Loucy (cell line): ENCODE measurements at regions not wholly inside any gene's neighbourhood (a gene's known extent, or its start where the extent isn't known, plus 50 kb on each side); places are given as distances from the start of the nearest gene placed in this dataset.

Experiments used
- H2AFZ ChIP-seq: fragments of 200-600 bp; sonication (generic); 2 replicates; pipeline ENCODE4 v1.6.0; 2016; ENCODE audit warnings: antibody characterized with exemption, mild to moderate bottlenecking, low read length, moderate library complexity
- H3F3A ChIP-seq: fragments of 200-600 bp; 2 replicates; pipeline ENCODE4 v1.6.0; 2016; ENCODE audit warnings: antibody characterized with exemption, low read depth, mild to moderate bottlenecking
- H3K27me3 ChIP-seq: fragments of 200-600 bp; sonication (generic); 2 replicates; pipeline ENCODE4 v1.6.1; 2014; ENCODE audit warnings: low read length, mild to moderate bottlenecking; ENCODE audit not compliant: insufficient read depth, poor library complexity, severe bottlenecking
- H3K36me3 ChIP-seq: fragments of 200-600 bp; sonication (generic); 2 replicates; pipeline ENCODE4 v1.6.1; 2016; ENCODE audit warnings: low read length; ENCODE audit not compliant: insufficient read depth
- H3K4me1 ChIP-seq: fragments of 200-600 bp; sonication (generic); 2 replicates; pipeline ENCODE4 v1.5.1; 2014; ENCODE audit warnings: low read length, mild to moderate bottlenecking; ENCODE audit not compliant: insufficient read depth, poor library complexity, severe bottlenecking
- H3K4me2 ChIP-seq: fragments of 200-600 bp; sonication (generic); 2 replicates; pipeline ENCODE4 v1.6.0; 2014; ENCODE audit warnings: antibody characterized with exemption, low read length, low read depth, mild to moderate bottlenecking; ENCODE audit not compliant: poor library complexity, severe bottlenecking
- H3K4me3 ChIP-seq: fragments of 200-600 bp; sonication (generic); 2 replicates; pipeline ENCODE4 v1.5.1; 2014; ENCODE audit warnings: low read length, mild to moderate bottlenecking, mixed read lengths; ENCODE audit not compliant: poor library complexity, severe bottlenecking
- H3K79me2 ChIP-seq: fragments of 200-600 bp; sonication (generic); 2 replicates; pipeline ENCODE4 v1.6.1; 2014; ENCODE audit warnings: low read length; ENCODE audit not compliant: insufficient read depth
- H3K9ac ChIP-seq: fragments of 200-600 bp; sonication (generic); 2 replicates; pipeline ENCODE4 v1.6.0; 2014; ENCODE audit warnings: mild to moderate bottlenecking, low read depth, low read length, moderate library complexity; ENCODE audit not compliant: poor library complexity, severe bottlenecking
- H3K9me2 ChIP-seq: fragments of 200-600 bp; sonication (generic); replicated peaks from 2 replicates; pipeline ENCODE4 v1.6.1; 2016; ENCODE audit warnings: low read depth, low read length, mixed read lengths
- H3K9me3 ChIP-seq: fragments of 200-600 bp; sonication (generic); 2 replicates; pipeline ENCODE4 v1.6.1; 2014; ENCODE audit warnings: mild to moderate bottlenecking, antibody characterized with exemption, low read length, low read depth; ENCODE audit not compliant: insufficient read depth
- H4K20me1 ChIP-seq: fragments of 200-600 bp; sonication (generic); 2 replicates; pipeline ENCODE4 v1.6.0; 2014; ENCODE audit warnings: antibody characterized with exemption, low read length, mild to moderate bottlenecking; ENCODE audit not compliant: insufficient read depth, poor library complexity, severe bottlenecking
- EZH2phosphoT487 ChIP-seq: fragments of 200-600 bp; IDR thresholded peaks from 2 replicates; pipeline ENCODE4 v1.6.1; 2018; ENCODE audit warnings: antibody characterized with exemption, mild to moderate bottlenecking, moderate library complexity, borderline replicate concordance
- TF ChIP-seq, protein P1 (sequence below): fragments of 200-600 bp; sonication (generic); conservative IDR thresholded peaks from 2 replicates; pipeline ENCODE4 v1.5.1; 2014; ENCODE audit warnings: mild to moderate bottlenecking, antibody characterized with exemption, low read length

DNA sequence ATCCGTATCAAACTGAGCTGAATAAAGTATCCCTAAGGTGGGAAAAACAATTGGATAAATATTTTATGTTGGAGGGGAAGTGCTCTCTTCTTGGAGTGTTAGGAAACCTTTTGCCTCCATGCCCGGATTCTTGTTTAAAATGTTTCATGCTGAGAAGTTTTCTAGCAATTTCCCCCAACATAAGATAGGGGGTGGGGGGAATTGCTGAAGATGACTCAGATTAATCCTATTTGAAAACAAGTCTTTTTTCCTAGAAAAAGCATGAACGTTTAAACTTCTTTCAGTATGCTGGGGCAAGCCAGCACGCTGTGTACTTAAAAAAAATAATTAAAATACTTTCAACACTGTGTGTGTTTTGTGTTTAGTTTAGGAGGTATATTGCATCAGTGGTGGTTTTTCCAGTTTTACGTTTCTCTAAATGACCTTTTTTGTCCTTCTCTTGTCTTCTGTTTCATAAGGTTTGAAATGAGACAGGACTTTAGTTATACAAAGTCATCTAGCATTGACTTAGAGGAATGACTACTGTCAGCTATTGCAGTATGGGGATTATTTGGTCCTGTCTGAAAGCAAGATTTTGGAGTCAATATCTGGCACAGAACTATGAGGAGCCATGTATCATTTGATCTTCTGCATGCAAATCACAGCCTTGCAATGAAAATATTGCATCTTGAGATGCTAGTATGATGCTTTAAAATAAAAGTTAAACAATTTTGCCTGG is 295.9 kb downstream of the GATA3 start:
- H4K20me1 ChIP-seq, result no peaks in the 10 kb centered on the region
- no peaks in the 10 kb centered on the region for H3K9me3 ChIP-seq
- no peak overlapping the region for H2AFZ ChIP-seq
- no peaks in the 10 kb centered on the region for H3F3A ChIP-seq
- no peak overlapping the region for H3K4me2 ChIP-seq
- no peaks in the 10 kb centered on the region for H3K9me2 ChIP-seq
- no peak for TF ChIP-seq EZH2phosphoT487
- TF ChIP-seq, protein P1, sequence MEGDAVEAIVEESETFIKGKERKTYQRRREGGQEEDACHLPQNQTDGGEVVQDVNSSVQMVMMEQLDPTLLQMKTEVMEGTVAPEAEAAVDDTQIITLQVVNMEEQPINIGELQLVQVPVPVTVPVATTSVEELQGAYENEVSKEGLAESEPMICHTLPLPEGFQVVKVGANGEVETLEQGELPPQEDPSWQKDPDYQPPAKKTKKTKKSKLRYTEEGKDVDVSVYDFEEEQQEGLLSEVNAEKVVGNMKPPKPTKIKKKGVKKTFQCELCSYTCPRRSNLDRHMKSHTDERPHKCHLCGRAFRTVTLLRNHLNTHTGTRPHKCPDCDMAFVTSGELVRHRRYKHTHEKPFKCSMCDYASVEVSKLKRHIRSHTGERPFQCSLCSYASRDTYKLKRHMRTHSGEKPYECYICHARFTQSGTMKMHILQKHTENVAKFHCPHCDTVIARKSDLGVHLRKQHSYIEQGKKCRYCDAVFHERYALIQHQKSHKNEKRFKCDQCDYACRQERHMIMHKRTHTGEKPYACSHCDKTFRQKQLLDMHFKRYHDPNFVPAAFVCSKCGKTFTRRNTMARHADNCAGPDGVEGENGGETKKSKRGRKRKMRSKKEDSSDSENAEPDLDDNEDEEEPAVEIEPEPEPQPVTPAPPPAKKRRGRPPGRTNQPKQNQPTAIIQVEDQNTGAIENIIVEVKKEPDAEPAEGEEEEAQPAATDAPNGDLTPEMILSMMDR, result no peak
- no peaks in the 10 kb centered on the region for H3K36me3 ChIP-seq
- peaks cover 23% of the 10 kb centered on the region for H3K4me1 ChIP-seq
- H3K9ac ChIP-seq, result no peak overlapping the region
- H3K27me3 ChIP-seq, result no peaks in the 10 kb centered on the region
- no peak overlapping the region for H3K4me3 ChIP-seq
- no peaks in the 10 kb centered on the region for H3K79me2 ChIP-seq

DNA sequence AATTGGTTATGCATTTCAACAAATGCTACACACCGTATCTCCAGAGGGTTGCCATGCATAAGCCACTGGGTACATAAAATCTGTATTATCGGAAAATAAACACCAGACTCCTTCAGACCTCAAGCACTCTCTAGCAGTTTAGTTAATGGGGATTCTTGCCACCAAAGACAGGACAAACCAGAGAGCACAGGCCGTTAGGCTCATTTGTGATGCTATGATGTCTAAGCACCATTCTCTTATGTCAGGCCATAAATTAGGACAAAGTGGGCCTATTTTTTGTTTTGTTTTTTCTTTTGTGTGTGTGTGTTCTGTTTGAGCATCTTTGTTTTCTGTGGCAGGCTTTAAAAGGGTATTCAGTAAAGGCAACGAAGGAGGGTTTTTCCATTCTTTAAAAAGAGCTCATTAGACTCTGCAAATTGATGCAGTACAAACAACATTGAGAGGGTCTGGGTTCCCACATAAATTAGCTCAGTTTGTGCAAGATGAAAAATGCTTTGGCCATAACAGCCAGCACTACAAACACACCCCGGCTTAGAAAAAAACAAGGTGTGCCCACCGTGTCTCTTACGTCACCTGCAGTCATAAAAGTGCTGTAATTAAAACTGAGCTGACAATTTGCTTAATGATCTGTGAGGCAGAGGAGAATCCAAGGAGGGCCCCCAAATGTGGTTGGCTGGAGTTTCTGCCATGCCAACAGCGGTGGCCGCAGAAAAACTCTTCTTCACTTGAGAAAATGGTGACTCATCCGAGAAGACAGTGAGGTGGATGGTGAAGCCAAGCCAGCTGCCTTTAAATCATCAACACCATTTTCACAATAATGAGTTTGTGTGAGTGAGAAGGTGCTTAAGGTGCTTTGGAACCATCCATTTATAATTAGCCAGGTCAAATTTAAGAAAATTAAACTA is 297.9 kb downstream of the GATA3 start:
- H3K4me1 ChIP-seq, result peaks cover 26% of the 10 kb centered on the region
- TF ChIP-seq, protein P1, result no peak
- no peak for TF ChIP-seq EZH2phosphoT487

DNA sequence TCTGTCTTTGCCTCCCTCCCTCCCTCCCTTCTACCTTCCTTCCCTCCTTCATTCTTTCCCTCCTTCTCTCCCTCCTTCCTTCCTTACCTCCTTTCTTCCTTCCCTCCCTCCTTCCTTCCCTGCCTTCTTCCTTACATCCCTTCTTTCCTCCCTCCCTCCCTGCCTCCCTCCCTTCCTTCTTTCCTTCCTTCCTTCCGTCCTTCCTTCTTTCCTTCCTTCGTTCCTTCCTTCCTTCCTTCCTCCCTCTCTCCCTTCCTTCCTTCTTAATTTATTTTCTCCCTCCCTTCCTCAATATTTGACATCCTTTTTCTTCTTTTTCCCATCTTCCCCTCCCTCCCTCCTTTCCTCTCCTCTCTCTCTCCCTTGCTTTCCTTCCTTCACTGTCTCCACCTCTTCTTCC is 301.8 kb downstream of the GATA3 start:
- H3K9me3 ChIP-seq, result no peaks in the 10 kb centered on the region
- H3K27me3 ChIP-seq, result no peaks in the 10 kb centered on the region
- H3K79me2 ChIP-seq, result no peaks in the 10 kb centered on the region

More for the DNA sequence above, 297.9 kb downstream of the GATA3 start:
- no peak overlapping the region for H2AFZ ChIP-seq
- H3K4me2 ChIP-seq, result no peak overlapping the region
- no peaks in the 10 kb centered on the region for H3K27me3 ChIP-seq
- no peaks in the 10 kb centered on the region for H3F3A ChIP-seq
- no peak overlapping the region for H3K4me3 ChIP-seq
- no peaks in the 10 kb centered on the region for H3K79me2 ChIP-seq
- H3K9me3 ChIP-seq, result no peaks in the 10 kb centered on the region
- no peak overlapping the region for H3K9ac ChIP-seq
- H3K9me2 ChIP-seq, result no peaks in the 10 kb centered on the region
- H4K20me1 ChIP-seq, result no peaks in the 10 kb centered on the region
- H3K36me3 ChIP-seq, result no peaks in the 10 kb centered on the region

More for the DNA sequence above, 301.8 kb downstream of the GATA3 start:
- H3K9ac ChIP-seq, result no peak overlapping the region
- peaks cover 3% of the 10 kb centered on the region; the same call in 1 of the 2 replicates for H3F3A ChIP-seq
- no peaks in the 10 kb centered on the region for H3K36me3 ChIP-seq
- TF ChIP-seq, protein P1, result no peak
- TF ChIP-seq EZH2phosphoT487, result no peak
- no peaks in the 10 kb centered on the region for H3K9me2 ChIP-seq
- H3K4me1 ChIP-seq, result peaks cover 43% of the 10 kb centered on the region
- H3K4me3 ChIP-seq, result no peak overlapping the region
- no peak overlapping the region for H2AFZ ChIP-seq
- H4K20me1 ChIP-seq, result no peaks in the 10 kb centered on the region
- H3K4me2 ChIP-seq, result no peak overlapping the region
